Ovary (tissue), 3 donors: ENCODE measurements at regions not wholly inside any gene's neighbourhood (a gene's known extent, or its start where the extent isn't known, plus 50 kb on each side); places are given as distances from the start of the nearest gene placed in this dataset.

Source experiments
- CTCF ChIP-seq, 3 donors: fragments of 450-650 bp in 2 of 3; fragments of 200-600 bp in 1 of 3; IDR thresholded peaks; one replicate each; pipeline versions ENCODE4 v1.5.1 to v1.8.0; 2016 to 2022; ENCODE audit warnings: antibody characterized with exemption in 3 of 3, mild to moderate bottlenecking in 1 of 3
- EP300 ChIP-seq: sonication (generic); formaldehyde crosslinking; IDR thresholded peaks from one replicate; pipeline ENCODE4 v1.6.1; 2017; ENCODE audit warnings: antibody characterized with exemption
- POLR2A ChIP-seq: fragments of 450-650 bp; IDR thresholded peaks from one replicate; pipeline ENCODE4 v1.6.1; 2017; ENCODE audit warnings: antibody characterized with exemption, mild to moderate bottlenecking, moderate library complexity
- donor health status: DM: no; HTN: no; CAD: no.

GRCh38 chr4:22162454-22162853 is 213.9 kb upstream of the KCNIP4 start:
- TF ChIP-seq POLR2A (no peak), CTCF (IDR thresholded peaks at IDR 0.05) (no peak), EP300 (no peak)
